GM19395 (cell line): ENCODE measurements at regions not wholly inside any gene's neighbourhood (a gene's known extent, or its start where the extent isn't known, plus 50 kb on each side); places are given as distances from the start of the nearest gene placed in this dataset.

Experiments used
- ATAC-seq: cut with Tn5 transposase; IDR thresholded peaks from one replicate; pipeline ENCODE4 v1.9.1; 2021; ENCODE audit warnings: mild to moderate bottlenecking, moderate library complexity; ENCODE audit not compliant: unreplicated experiment

GRCh38 chr13:73421310-73421912, 362.6 kb downstream of the KLF5 start:
- no peak for ATAC-seq

DNA sequence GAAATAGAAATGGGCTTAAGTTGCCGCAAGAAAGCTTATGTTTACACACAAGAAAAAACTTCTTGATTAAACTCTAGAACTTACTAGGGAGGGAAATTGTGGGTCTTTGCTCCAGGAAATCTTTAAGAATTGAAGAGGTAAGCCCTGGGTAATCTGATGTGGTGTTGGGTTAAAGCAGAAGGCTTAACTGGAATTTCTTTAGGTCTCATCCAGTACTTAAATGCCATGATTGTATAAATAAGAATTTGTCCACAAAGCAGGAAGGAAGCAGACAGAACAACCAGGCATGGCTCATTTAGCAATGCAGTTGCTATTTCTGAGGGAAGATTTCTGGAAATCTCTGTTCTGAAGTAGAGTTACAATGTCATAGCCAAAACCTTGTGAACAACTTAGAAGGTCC, 360.4 kb downstream of the KLF5 start:
- ATAC-seq, result no peak

- ATAC-seq, result no peak
Observed at GRCh38 chr13:73417012-73417615, 358.3 kb downstream of the KLF5 start.

- ATAC-seq, result no peak
Observed at GRCh38 chr13:73416093-73416492, 357.3 kb downstream of the KLF5 start.

- no peak for ATAC-seq
Observed at GRCh38 chr13:73413656-73414055, 354.9 kb downstream of the KLF5 start.

DNA sequence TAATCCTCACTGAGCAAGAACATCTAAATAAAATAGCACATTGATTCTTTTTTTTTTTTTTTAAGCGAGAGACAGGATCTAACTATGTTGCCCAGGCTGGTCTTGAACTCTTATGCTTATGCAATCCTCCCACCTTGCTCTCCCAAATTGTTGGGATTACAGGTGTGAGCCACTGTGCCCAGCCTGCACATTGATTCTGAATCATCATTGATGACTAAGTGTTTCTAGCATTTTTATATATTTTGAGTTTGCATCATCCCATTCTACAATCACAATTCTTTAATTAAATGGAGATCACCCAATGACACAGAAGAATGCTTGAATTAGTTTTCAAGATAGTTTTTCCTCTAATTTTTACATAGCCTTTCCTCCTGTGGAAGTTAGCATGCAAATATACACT, 354.1 kb downstream of the KLF5 start:
- ATAC-seq, result no peak

DNA sequence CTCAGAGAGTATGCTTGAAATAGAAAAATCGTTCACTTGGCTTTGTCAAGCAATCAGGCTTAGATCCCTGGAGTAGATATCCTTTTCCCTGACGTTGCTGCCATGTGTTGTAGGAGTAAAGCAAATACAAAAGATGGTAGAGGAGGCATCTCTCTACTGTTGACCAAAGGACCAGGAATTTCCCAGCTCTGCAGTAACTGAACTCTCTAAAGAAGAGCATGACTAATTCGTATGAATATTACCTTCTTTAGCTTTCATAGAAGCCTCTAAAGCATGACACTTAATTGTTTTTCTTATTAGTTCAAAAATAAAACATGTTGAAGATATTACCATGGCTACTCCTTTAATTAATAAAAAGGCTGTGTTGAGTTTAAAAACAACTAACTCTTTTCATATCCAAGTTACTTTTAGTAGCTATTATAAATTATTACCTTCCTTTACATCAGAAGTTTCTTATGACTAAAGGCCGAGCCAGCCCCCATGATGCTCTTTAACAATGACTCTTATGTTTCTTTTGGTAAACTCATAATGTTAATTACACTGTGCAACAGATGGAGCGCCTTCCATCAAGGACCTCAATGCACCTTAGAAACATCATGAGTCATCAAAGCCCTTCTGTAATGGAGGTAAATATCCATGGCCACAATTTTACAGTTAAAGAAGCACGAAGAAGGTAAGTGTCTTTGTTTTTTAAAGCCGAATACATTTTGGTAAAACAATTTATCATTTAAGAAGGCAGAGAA, 352.4 kb downstream of the KLF5 start:
- ATAC-seq, result no peak

GRCh38 chr13:73406454-73406853, 347.6 kb downstream of the KLF5 start:
- no peak for ATAC-seq

DNA sequence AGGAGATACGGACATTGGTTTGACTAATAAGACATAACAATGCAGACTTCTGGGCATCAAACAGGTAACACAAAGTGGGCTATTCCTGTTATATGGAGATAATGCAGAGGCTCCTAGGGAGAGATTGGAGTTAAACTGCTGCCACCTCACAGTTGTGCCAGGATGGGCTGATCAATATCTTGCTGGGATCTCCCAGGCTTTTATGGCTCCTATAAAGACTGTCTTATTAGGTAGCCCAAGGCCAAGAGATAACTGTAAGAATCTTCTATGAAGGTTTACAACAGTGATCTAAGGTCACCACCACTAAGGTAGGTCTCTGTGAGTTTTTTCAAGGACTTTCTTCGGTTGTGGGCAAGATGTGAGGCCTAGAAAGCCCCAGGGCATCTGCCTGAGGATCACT, 345.8 kb downstream of the KLF5 start:
- no peak for ATAC-seq

DNA sequence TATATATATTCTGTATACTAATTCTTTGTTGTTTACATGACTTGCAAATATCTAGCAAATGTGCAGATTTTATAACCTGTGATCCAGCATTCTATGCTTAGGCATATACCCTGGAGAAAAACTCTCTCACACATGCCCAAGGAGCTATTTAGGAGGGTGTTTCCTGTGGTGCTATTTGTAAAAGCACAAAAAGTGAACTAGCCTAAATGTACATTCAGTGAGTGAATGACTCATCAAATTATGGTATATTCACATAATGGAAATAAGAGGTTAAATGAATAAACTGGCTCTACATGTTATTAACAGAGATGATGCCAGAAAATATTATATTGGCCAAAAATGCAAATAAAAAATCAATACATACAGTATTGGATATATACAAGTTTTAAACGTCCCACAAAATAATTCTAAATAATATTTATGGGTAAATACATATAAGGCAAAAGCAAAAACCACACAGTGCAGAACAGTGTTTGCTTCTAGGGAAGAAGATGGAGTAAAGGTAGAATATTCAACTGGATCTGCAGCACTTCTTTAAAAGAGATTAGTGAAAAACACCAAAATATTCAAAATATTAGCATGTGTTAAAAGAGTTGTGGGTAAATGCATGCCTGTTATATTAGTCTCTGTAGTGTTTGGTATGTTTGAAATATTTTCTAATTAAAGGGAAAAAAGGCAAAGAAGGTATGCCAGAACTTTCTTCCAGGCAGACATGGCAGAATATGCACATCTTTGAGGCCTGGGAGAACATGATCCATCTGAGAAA, 344.7 kb downstream of the KLF5 start:
- no peak for ATAC-seq

DNA sequence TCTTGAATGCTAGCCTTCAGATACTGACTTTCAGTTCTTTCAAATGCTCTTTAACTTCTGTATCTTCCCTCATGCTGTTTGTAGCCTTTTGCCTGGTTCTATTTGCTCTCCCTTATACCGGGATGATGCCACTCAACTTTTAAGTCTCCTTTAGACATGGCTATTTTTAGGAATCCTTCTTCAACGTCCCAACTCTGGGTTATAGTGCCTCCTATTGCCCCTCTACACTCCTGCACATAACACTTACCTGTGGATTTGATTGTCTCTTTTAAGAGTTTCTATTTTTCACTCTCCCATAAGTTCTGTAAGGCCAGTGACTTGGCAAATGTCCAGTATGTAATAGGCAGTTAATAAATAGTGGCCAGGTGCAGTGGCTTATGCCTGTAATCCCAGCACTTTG, 343.0 kb downstream of the KLF5 start:
- no peak for ATAC-seq

- ATAC-seq, result no peak
Observed at GRCh38 chr13:73399347-73400216, 340.8 kb downstream of the KLF5 start.

DNA sequence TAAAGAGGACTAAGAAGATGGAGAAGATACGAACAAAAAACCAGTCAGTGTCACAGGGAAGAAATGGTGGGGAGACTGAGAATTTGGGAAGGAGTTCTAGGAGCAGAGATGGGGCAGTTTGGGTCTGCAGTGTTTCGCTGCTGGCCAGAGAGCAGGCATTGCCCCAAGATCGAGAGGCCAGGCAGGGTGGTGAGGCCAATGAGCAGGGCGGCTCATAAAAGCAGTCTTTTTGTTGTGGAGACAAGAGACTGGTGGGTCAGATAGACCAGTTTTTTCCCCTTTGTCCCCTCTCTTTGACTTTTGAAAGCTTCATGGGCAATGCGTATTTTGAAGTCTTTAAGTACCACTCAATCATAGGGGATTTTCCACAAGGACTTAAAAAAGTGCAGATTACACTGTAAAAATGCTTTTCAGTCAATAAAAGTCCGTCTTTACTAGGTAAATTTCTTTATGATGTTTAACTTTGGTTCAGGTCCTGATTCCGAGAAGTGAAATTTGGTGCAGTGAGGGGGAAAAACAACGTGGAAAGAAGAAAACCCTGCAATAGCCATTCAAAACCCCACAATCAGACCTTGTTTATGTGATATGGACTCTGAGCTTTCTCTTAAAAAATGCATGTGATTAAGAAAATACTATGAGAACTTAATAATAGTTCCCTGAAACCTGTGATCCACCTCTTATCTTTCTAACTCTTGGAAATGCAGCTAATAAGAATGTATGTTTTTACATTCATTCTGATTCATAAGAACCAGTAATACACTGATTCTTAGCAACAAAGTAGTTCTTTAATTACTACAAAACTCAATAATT, 338.9 kb downstream of the KLF5 start:
- ATAC-seq, result no peak

DNA sequence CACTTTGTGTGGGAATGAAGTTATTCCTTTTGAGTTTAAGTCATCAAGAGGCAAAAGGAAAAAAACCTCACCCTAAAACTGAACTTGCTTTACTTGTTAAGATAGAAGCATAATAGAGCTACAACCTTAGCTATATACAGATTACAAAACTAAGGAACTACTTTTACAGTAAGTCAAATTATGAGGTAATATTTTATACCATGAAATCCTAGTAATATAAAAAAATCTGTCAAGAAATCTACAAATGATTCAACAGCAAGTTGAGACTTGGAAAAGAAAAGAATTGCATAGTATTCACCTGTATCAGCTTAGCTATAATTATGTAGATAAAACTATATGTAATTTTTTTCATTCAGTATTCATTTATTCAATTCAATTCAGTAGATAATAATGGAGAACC, 335.3 kb downstream of the KLF5 start:
- ATAC-seq, result no peak

- no peak for ATAC-seq
Observed at GRCh38 chr13:73390100-73390499, 331.3 kb downstream of the KLF5 start.

DNA sequence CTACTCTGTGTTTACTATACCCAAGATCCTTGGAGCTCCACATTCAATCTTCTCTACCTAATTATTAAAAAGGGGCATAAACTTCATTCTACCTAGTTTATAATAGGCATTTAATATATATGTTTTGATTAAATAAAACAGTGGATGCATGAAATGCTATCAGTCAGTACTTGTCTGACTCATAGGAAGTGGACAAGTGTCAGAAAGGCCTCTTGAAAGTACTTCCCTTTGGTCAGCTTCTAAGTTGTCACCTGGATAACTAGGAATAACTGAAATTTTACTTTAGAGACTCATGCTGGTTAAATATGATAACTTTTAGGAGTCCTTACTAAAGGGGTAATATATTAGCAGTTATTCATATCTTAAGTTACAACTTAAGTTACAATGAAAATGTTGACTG, 329.8 kb downstream of the KLF5 start:
- ATAC-seq, result no peak

- no peak for ATAC-seq
Observed at GRCh38 chr13:73387318-73387717, 328.5 kb downstream of the KLF5 start.

GRCh38 chr13:73385848-73386247, 327.0 kb downstream of the KLF5 start:
- no peak for ATAC-seq

GRCh38 chr13:73372666-73373627, 314.1 kb downstream of the KLF5 start:
- ATAC-seq, result no peak
